ENCODE measurements at regions not wholly inside any gene's neighbourhood (a gene's known extent, or its start where the extent isn't known, plus 50 kb on each side); places are given as distances from the start of the nearest gene placed in this dataset.

DNA sequence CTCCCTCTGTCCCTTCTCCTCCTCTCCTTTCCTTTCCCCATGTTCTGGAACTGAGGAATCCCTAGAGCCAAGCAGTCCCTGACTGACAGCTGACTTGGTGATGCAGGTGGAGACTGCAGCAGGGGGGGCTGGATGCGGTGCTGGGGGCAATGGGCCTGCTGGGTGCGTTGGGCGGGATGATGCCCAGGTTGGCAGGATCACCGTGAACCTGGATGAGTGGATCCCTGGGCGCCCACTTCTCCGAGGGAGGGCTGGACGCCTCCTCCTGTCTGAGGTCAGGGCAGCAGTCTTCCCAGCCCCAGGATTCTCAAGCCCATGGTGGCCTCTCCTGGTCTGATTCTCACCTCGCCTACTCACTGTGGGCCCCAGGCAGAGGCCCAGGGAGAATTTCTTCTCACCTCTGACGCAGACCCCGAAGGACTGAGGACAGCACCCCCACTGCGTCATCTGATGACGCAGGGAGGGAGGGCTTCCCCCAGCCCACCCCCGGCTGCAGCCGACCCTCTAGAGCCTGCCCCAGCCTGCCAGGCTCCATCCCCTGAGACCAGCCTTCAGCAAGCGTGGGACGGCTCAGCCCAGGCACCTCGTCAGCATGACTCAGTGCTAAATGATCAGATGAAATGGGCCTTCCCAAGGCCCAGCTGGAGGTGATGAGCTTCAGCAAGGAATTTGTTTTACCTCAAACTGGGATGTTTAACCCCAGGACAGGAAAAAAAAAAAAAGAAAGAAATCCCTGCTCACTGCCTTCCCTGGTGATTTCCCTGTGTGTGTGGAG, 188.0 kb upstream of the TNRC6C start:
- H3K4me3 ChIP-seq (ENCODE audit: low read depth, low read length): no peak overlapping the region
- DNase-seq (ENCODE audit: low read depth, low spot score): peak; percentile 26
- TF ChIP-seq, protein P1, sequence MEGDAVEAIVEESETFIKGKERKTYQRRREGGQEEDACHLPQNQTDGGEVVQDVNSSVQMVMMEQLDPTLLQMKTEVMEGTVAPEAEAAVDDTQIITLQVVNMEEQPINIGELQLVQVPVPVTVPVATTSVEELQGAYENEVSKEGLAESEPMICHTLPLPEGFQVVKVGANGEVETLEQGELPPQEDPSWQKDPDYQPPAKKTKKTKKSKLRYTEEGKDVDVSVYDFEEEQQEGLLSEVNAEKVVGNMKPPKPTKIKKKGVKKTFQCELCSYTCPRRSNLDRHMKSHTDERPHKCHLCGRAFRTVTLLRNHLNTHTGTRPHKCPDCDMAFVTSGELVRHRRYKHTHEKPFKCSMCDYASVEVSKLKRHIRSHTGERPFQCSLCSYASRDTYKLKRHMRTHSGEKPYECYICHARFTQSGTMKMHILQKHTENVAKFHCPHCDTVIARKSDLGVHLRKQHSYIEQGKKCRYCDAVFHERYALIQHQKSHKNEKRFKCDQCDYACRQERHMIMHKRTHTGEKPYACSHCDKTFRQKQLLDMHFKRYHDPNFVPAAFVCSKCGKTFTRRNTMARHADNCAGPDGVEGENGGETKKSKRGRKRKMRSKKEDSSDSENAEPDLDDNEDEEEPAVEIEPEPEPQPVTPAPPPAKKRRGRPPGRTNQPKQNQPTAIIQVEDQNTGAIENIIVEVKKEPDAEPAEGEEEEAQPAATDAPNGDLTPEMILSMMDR (IDR thresholded peaks at IDR 0.05; ENCODE audit: insufficient read depth, low read length, missing control alignments): no peak
- ChIA-PET CTCF (interaction anchor here (0.6 to 2.4 kb wide), 3 partner anchors 242 to 1683 kb away, joined by 3 to 8 read pairs (median 6); no protein-coding TSS in a partner anchor), POLR2A (interaction anchor here (1.0 kb wide), 1 partner anchor 188 kb away, joined by 3 read pairs; the partner anchor contains the start of gene TNRC6C)

DNA sequence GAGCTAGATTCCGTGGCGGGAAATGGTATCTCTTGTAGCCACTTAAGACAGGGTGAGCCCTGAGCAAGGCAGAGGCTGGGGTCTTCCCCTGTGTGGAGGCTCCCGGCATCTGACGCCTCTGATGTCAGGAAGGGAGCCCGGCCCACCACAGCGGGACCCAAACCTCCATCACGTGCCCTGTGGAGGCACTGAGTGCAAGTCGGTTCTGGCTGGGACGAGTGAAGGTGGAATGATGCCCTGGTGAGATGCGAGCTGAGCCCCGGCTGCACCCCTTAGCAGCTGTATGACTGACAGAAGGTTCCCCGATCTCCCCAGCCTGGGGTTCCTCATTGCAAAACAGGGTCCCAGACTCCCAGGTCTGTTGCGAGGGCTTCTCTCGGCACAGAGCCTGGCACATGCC, 187.4 kb upstream of the TNRC6C start:
- ChIA-PET POLR2A (interaction anchor here (1.0 kb wide), 1 partner anchor 188 kb away, joined by 3 read pairs; the partner anchor contains the start of gene TNRC6C), CTCF (interaction anchor here (0.6 to 2.4 kb wide), 3 partner anchors 242 to 1682 kb away, joined by 3 to 8 read pairs (median 6); no protein-coding TSS in a partner anchor)
- TF ChIP-seq, protein P1 (IDR thresholded peaks at IDR 0.05; ENCODE audit: insufficient read depth, low read length, missing control alignments): no peak
- no peak for DNase-seq (ENCODE audit: low read depth, low spot score)
- no peak overlapping the region for H3K4me3 ChIP-seq (ENCODE audit: low read depth, low read length)

DNA sequence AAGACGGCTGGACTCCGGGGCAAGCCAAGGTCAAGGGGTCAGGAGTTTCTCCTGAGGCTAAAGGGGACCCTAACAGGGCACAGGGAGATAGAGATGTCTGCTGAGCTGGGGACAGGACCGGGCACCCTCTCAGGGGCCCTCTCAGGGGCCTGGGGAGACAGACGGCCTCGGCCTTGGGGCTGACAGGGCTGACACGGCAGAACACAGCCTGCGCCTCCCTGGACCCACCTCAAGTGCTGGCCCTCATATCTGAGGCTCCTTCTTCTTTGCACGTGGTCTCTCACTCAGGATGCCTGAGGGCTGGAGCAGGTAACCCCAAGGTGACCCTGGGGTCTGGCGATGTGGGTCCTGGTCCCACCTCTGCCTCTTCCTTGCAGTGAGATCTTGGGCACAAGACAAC, 186.9 kb upstream of the TNRC6C start:
- ChIA-PET POLR2A (interaction anchor here (1.0 kb wide), 1 partner anchor 187 kb away, joined by 3 read pairs; the partner anchor contains the start of gene TNRC6C), CTCF (interaction anchor here (0.6 to 2.4 kb wide), 4 partner anchors 9 to 1682 kb away, joined by 3 to 8 read pairs (median 5); no protein-coding TSS in a partner anchor)

DNA sequence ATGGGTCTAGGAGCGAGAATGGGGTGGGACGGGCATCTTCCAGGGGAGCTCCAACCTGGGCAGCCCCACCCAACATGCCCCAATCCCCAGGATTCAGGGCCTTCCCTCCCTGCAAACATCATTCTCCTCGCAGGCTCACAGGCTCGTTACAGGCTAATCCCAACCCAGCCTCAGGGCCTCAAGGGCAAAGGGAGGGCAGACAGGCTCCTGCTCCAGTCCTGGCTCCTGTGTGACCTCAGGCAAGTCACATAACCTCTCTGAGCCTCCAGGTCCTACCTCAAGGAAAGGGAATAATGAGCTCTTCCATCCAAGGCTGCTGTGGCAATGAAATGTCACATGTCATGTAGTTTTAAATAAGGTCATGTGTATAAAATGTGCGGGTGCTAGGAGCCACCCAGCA, 186.5 kb upstream of the TNRC6C start:
- POLR2A ChIA-PET: no interaction called here
- DNase-seq (ENCODE audit: low read depth, low spot score): no peak
- no peak overlapping the region for H3K4me3 ChIP-seq (ENCODE audit: low read depth, low read length)
- TF ChIP-seq, protein P1 (IDR thresholded peaks at IDR 0.05; ENCODE audit: insufficient read depth, low read length, missing control alignments): no peak
- CTCF ChIA-PET: interaction anchor here (0.6 to 2.4 kb wide), 3 partner anchors 9 to 247 kb away, joined by 4 to 8 read pairs (median 6); no protein-coding TSS in a partner anchor

More for the DNA sequence above, 186.9 kb upstream of the TNRC6C start:
- H3K4me3 ChIP-seq (ENCODE audit: low read depth, low read length): no peak overlapping the region
- TF ChIP-seq, protein P1 (IDR thresholded peaks at IDR 0.05; ENCODE audit: insufficient read depth, low read length, missing control alignments): no peak
- DNase-seq (ENCODE audit: low read depth, low spot score): no peak

DNA sequence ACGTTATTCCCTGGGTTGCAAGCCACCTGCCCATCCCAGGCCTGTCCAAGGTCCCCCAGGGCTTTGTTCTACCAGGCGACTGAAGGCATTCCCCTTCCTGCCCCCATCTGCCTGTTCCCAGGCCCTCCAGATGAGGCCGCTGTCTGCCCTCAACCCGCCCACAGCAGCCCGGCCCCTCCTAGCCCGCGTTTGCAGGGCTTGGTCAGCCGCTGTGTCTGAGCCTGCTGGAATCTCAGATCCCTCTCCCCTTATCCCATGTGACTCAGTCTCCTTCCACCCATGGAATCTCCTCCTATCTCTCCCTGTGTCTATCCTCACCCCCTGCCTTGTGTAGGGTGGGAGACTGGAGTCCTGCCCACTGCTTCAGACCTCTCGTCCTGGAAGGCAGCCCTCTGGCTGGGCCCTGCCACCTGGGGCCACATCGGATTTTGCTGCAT, 186.0 kb upstream of the TNRC6C start:
- ChIA-PET CTCF (interaction anchor here (1.2 to 2.4 kb wide), 3 partner anchors 40 to 241 kb away, joined by 3 to 9 read pairs (median 8); no protein-coding TSS in a partner anchor), POLR2A (no interaction called here)
- TF ChIP-seq, protein P1 (IDR thresholded peaks at IDR 0.05; ENCODE audit: insufficient read depth, low read length, missing control alignments): peak; percentile 77
- no peak overlapping the region for H3K4me3 ChIP-seq (ENCODE audit: low read depth, low read length)
- no peak for DNase-seq (ENCODE audit: low read depth, low spot score)

DNA sequence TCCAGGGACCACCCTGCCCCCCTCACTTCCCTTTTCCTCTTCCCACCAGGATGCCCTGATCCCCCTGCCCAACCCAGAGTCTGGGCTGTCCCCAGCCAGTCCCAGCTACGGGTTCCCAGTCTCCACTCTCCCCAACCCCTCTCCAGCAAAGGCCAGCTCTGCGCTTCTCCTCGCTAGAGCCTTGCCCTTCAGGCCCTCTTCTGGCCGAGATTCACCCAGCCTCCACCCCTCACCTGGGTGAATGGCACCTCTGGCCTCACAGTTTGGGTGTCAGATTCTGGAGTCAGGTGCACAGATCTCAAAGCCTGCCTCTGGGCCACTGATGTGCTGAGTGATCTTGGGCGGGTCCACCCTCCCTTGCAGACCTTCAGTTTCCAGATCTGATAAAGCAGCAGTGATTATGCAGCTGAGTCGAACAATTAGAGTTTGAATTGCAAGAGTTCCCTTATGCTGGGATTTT, 185.6 kb upstream of the TNRC6C start:
- no peak for DNase-seq (ENCODE audit: low read depth, low spot score)
- ChIA-PET CTCF (interaction anchor here (1.2 to 1.8 kb wide), 2 partner anchors 40 to 241 kb away, joined by 3 to 9 read pairs; no protein-coding TSS in a partner anchor), POLR2A (no interaction called here)
- no peak overlapping the region for H3K4me3 ChIP-seq (ENCODE audit: low read depth, low read length)
- TF ChIP-seq, protein P1 (IDR thresholded peaks at IDR 0.05; ENCODE audit: insufficient read depth, low read length, missing control alignments): no peak

Data from AG04449 (cell line).